Fibroblast of lung (primary cell): ENCODE measurements at regions not wholly inside any gene's neighbourhood (a gene's known extent, or its start where the extent isn't known, plus 50 kb on each side); places are given as distances from the start of the nearest gene placed in this dataset.

Source experiments
- DNase-seq, 2 donors: peaks; one replicate each; pipeline versions ENCODE4 v3.0.0 to v3.0.0-alpha.2; 2010; ENCODE audit warnings: low read depth in 2 of 2
- H2AFZ ChIP-seq: 2 replicates; pipeline ENCODE4 v1.5.1; 2012; ENCODE audit warnings: low read length, control low read depth, inconsistent platforms
- H3K27ac ChIP-seq: 2 replicates; pipeline ENCODE4 v1.5.1; 2011; ENCODE audit warnings: low read length, control low read depth; ENCODE audit not compliant: insufficient read depth
- H3K27me3 ChIP-seq: 2 replicates; pipeline ENCODE4 v1.5.1; 2011; ENCODE audit warnings: mild to moderate bottlenecking, low read length; ENCODE audit not compliant: control insufficient read depth, insufficient read depth
- H3K36me3 ChIP-seq: 2 replicates; pipeline ENCODE4 v1.5.1; 2011; ENCODE audit warnings: low read length; ENCODE audit not compliant: control insufficient read depth, insufficient read depth
- H3K4me1 ChIP-seq: 2 replicates; pipeline ENCODE4 v1.5.1; 2011; ENCODE audit warnings: low read length; ENCODE audit not compliant: control insufficient read depth, insufficient read depth; ENCODE audit errors: extremely low read depth
- H3K4me2 ChIP-seq: 2 replicates; pipeline ENCODE4 v1.5.1; 2011; ENCODE audit warnings: low read length, control low read depth; ENCODE audit not compliant: insufficient read depth; ENCODE audit errors: extremely low read depth
- H3K4me3 ChIP-seq, 4 experiments: fragments of 200-600 bp in 1 of 4; sonication (generic) in 1 of 4; replicated peaks in 1 of 4; 2 replicates each; pipeline ENCODE4 v1.5.1; 2011 to 2016; ENCODE audit warnings: low read length in 4 of 4, low read depth in 3 of 4, mild to moderate bottlenecking in 3 of 4, control low read depth in 2 of 4, inconsistent platforms in 1 of 4, mixed read lengths in 1 of 4; ENCODE audit not compliant: insufficient read depth in 1 of 4; ENCODE audit errors: control extremely low read depth in 1 of 4
- H3K79me2 ChIP-seq: 2 replicates; pipeline ENCODE4 v1.5.1; 2012; ENCODE audit warnings: mild to moderate bottlenecking, low read length, inconsistent platforms; ENCODE audit not compliant: control insufficient read depth, insufficient read depth
- H3K9ac ChIP-seq: 2 replicates; pipeline ENCODE4 v1.5.1; 2011; ENCODE audit warnings: mild to moderate bottlenecking, low read length, control low read depth; ENCODE audit not compliant: insufficient read depth
- H3K9me3 ChIP-seq: 2 replicates; pipeline ENCODE4 v1.5.1; 2012; ENCODE audit warnings: low read depth, low read length; ENCODE audit not compliant: control insufficient read depth, insufficient read depth
- H4K20me1 ChIP-seq: 2 replicates; pipeline ENCODE4 v1.5.1; 2011; ENCODE audit warnings: low read length; ENCODE audit not compliant: control insufficient read depth, insufficient read depth; ENCODE audit errors: extremely low read depth
- EZH2 ChIP-seq: IDR thresholded peaks from 2 replicates; pipeline ENCODE4 v1.5.1; 2012; ENCODE audit warnings: low read length, control low read depth, mild to moderate bottlenecking; ENCODE audit errors: missing control alignments
- TF ChIP-seq, protein P1 (sequence below), 2 donors: IDR thresholded peaks in 1 of 2; conservative IDR thresholded peaks in 1 of 2; 1 replicate in 1 of 2; 2 replicates in 1 of 2; pipeline ENCODE4 v1.5.1; 2011 to 2012; ENCODE audit warnings: low read length in 2 of 2, control low read depth in 1 of 2, inconsistent platforms in 1 of 2, low read depth in 1 of 2, mild to moderate bottlenecking in 1 of 2

GRCh38 chr6:140041571-140042332 lies 667.3 kb upstream of the CITED2 start:
- no peaks in the 10 kb centered on the region for H3K9me3 ChIP-seq
- H4K20me1 ChIP-seq = no peaks in the 10 kb centered on the region
- H2AFZ ChIP-seq = no peak overlapping the region
- no peaks in the 10 kb centered on the region for H3K79me2 ChIP-seq
- H3K4me2 ChIP-seq = no peak overlapping the region
- H3K9ac ChIP-seq = no peak overlapping the region
- H3K27me3 ChIP-seq = no peaks in the 10 kb centered on the region
- H3K36me3 ChIP-seq = no peaks in the 10 kb centered on the region
- H3K4me1 ChIP-seq = peaks cover 6% of the 10 kb centered on the region
- DNase-seq = no peak
- TF ChIP-seq, protein P1, sequence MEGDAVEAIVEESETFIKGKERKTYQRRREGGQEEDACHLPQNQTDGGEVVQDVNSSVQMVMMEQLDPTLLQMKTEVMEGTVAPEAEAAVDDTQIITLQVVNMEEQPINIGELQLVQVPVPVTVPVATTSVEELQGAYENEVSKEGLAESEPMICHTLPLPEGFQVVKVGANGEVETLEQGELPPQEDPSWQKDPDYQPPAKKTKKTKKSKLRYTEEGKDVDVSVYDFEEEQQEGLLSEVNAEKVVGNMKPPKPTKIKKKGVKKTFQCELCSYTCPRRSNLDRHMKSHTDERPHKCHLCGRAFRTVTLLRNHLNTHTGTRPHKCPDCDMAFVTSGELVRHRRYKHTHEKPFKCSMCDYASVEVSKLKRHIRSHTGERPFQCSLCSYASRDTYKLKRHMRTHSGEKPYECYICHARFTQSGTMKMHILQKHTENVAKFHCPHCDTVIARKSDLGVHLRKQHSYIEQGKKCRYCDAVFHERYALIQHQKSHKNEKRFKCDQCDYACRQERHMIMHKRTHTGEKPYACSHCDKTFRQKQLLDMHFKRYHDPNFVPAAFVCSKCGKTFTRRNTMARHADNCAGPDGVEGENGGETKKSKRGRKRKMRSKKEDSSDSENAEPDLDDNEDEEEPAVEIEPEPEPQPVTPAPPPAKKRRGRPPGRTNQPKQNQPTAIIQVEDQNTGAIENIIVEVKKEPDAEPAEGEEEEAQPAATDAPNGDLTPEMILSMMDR (conservative IDR thresholded peaks at IDR 0.05 in 1 of 2, IDR thresholded peaks at IDR 0.05 in 1 of 2; ENCODE audit: low read depth in 1 of 2, low read length in 2 of 2) = no peak
- TF ChIP-seq EZH2 = no peak
- H3K27ac ChIP-seq = no peak overlapping the region
- H3K4me3 ChIP-seq = no peak overlapping the region

- Histone ChIP-seq H3K4me2 (no peak overlapping the region), H3K79me2 (no peaks in the 10 kb centered on the region), H3K27ac (no peak overlapping the region), H2AFZ (no peak overlapping the region), H3K4me3 (no peak overlapping the region), H3K9ac (no peak overlapping the region), H3K27me3 (no peaks in the 10 kb centered on the region), H4K20me1 (no peaks in the 10 kb centered on the region), H3K36me3 (no peaks in the 10 kb centered on the region), H3K9me3 (no peaks in the 10 kb centered on the region), H3K4me1 (peaks cover 6% of the 10 kb centered on the region)
- TF ChIP-seq, protein P1 (conservative IDR thresholded peaks at IDR 0.05 in 1 of 2, IDR thresholded peaks at IDR 0.05 in 1 of 2; ENCODE audit: low read depth in 1 of 2, low read length in 2 of 2) = no peak
- TF ChIP-seq EZH2 = no peak
- peak in 1 of 2 donors; percentile 77 for DNase-seq
Measured at GRCh38 chr6:140041056-140041455, 666.6 kb upstream of the CITED2 start.

DNA sequence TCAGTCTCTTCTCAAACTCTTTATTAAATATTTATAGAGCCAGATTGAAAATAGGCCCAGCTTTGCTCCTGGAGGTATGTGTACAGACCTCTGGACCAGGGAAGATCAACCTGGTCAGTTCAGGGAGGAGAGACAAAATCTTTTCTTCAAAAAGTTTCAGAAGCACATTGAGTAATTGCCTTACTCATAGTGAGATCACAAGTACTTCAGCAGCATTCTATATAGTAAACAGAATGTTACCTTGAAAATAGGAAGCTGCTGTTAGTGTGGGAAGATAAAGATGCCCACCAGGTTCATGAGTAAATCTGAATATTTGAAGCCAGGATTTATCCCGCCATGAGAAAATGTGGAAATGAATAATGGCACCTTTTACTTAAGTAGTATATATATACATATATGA lies 665.9 kb upstream of the CITED2 start:
- Histone ChIP-seq H4K20me1 (no peaks in the 10 kb centered on the region), H3K4me3 (no peak overlapping the region), H3K27me3 (no peaks in the 10 kb centered on the region), H2AFZ (no peak overlapping the region), H3K27ac (no peak overlapping the region), H3K79me2 (no peaks in the 10 kb centered on the region), H3K36me3 (no peaks in the 10 kb centered on the region), H3K4me2 (no peak overlapping the region), H3K9ac (no peak overlapping the region), H3K4me1 (peaks cover 6% of the 10 kb centered on the region), H3K9me3 (no peaks in the 10 kb centered on the region)
- TF ChIP-seq, protein P1 (conservative IDR thresholded peaks at IDR 0.05 in 1 of 2, IDR thresholded peaks at IDR 0.05 in 1 of 2; ENCODE audit: low read depth in 1 of 2, low read length in 2 of 2) = no peak
- no peak for TF ChIP-seq EZH2
- peak; percentile 29 to 58 for DNase-seq
